Stimulated activated CD8-positive, alpha-beta memory T cell treated with anti-CD3 and anti-CD28 coated beads, Interleukin-4, amount 100 ng/mL, for 4 hours (primary cell): ENCODE measurements at regions not wholly inside any gene's neighbourhood (a gene's known extent, or its start where the extent isn't known, plus 50 kb on each side); places are given as distances from the start of the nearest gene placed in this dataset.

Experiments
- DNase-seq, 2 donors: peaks; one replicate each; pipeline ENCODE4 v3.0.0-alpha.2; 2020; ENCODE audit warnings: low read depth in 2 of 2, low spot score in 1 of 2

- DNase-seq: no peak
Observed at GRCh38 chr3:193872265-193872753, 263.6 kb upstream of the HES1 start.

- DNase-seq: no peak
Observed at GRCh38 chr3:193873426-193874201, 262.3 kb upstream of the HES1 start.

DNA sequence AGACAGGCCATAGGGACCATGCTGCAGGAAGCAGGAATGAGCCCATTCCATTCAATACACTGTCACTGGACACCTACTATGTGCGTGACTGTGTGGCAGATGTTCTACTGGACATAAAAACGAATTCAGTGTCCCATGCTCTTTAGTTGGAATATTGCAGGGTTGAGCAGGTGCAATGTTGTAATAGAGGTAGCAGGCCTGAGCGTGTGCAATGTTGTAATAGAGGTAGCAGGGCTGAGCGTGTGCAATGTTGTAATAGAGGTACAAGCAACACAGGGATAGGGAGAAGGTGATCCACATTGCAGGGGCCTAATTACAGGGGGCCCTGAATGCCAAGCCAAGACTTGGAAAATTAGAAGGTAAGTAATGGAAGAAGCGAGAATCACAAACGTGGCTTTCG lies 261.4 kb upstream of the HES1 start:
- DNase-seq: no peak

- DNase-seq: no peak
Observed at GRCh38 chr3:193874997-193875593, 260.9 kb upstream of the HES1 start.

- DNase-seq: no peak
Observed at GRCh38 chr3:193875601-193876321, 260.2 kb upstream of the HES1 start.

DNA sequence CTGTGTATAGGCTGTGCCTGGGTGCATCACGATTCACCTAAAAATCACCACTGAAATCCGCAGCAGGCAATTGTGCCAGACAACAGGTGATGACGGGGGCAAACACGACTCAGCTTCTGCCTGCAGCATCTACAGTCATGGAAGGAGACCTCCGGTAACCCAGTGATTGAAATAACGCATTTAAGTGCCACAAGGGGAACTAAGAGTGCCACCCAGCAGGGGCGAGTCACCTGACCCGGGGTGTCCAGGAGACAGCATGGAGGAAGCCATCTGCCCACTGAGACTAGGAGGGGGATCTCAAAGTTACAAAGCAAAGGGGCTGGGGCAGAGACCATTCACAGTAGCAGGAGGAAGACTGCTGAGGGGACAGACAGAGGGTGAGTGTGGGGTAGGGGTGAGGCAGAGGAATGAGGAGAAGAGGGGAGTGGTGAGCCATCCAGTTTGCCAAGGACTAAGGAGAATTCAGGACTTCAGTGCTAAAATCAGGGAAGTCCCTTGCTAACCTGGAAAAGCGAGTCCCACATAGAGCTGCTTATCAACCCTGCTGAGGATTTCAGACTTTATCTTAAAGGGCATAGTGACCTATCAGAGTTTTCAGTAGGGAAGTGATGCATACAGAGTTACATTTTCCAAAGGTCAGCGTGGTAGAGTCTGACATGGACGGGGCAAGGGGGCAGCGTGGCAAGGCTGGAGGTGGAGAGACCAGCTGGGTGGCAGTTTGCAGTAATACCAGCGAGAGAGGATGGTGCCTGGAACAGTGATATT lies 256.7 kb upstream of the HES1 start:
- no peak for DNase-seq

- DNase-seq: no peak
Observed at GRCh38 chr3:193879864-193880242, 256.1 kb upstream of the HES1 start.

GRCh38 chr3:193882091-193882490 lies 253.9 kb upstream of the HES1 start:
- DNase-seq: no peak

GRCh38 chr3:193883551-193883950 lies 252.4 kb upstream of the HES1 start:
- no peak for DNase-seq

- DNase-seq: no peak
Observed at GRCh38 chr3:193884027-193884426, 251.9 kb upstream of the HES1 start.

DNA sequence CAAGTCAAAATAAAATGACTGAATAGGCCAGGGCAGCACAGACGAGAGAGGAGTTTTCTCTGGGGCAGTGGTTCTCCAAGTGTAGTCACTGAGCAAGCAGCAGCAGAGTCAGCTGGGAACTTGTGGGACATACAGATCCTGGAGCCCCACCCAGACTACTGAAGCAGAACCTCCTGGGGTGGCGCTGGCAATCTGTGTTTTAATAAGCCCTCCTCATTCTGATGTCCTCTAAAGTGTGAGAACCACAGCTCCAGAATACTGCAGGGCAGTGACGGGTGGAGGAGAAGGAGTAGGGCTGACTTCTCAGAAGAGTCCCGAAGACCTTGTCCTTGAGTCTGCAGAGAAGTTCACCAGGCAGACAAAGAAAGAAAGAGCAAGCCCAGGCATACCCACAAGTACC lies 251.3 kb upstream of the HES1 start:
- no peak for DNase-seq

DNA sequence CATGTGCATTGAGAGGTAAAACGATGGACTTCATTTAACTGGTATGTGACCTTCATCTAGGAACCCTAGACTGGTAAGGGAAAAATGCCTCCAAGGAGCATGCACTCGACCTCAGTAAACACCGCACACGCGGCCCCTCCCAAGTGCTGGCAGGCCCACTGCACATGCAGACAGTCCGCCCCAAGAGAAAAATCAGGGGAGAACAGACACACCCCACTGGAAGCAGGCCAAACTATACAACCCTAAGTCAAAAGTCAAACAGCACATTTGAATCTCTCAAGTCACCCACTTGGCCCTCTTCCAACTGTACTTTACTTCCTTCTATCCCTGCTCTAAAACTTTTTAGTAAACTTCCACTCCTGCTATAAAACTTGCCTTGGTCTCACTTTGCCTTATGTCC lies 250.1 kb upstream of the HES1 start:
- no peak for DNase-seq

DNA sequence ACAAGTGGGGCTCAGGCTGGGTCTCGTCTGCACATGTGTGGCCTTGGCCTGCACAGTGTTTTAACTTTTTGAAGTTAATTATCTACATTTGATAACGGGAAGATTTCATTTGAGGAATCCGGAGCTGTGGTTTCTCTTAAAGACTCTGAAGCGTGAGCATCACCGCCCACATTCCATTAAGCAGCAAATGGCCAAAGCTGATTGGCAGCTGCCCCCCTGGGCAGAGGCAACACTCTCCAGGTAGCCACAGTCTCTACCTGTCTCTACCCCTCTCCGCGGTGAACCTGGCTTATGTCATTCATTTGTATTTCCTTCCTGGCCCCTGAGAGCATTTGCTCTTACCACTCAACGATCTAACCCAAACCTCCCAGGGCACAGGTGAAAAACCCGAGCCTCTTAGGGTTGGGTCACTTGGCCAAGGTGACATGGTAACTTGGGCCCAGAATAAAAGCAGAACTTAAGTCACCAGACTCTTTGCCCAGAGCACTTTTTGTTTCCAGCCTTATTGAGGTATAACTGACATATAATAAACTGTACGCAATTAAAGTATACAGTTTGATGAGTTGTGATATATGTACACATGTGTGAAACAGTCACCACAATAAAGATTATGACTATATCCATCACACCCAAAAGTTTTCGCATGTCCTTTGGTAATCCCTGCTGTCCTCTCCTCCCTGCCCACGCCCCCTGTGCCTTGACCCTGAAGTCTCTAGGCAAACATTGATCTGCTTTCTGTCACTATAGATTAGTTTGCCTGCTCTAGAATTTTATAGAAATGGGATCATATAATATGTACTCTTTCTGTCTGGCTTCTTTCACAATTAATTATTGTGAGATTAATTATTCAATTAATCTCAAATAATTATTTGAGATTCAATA lies 245.7 kb upstream of the HES1 start:
- no peak for DNase-seq

DNA sequence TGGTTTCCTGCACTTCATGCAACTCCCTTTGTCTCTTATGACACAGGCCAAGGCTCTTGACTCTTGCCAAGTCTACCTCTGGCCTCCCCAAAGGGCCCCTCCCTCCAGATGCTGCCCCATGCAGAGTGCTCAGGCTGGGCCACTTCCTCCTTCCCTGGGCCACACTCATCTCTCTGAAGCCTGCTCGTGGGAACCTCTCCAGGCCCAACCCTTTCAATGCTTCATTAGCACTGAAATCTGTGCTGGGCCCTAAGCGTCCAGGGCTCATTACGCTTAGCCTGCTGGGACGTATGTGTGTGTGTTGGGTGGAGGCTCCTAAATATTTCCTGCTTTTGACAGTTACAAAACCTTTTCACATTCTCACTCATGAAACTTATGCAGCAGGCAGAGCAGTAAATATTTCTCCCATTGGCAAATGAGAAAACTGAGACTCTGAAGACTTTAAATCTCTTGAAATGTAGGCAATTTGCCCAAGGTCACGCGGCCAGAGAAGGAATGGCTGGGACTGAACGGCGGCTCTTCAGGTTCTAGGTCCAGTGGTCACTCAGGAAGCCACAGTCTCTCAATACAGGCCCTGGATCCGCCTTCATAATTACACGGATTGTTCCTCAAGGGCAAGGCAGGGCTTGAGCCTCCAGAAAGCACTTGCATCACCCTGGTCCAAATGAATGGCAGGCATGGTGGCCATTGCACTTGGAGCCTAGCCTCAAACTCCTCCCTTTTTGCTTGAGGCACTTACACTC lies 241.7 kb upstream of the HES1 start:
- no peak for DNase-seq

DNA sequence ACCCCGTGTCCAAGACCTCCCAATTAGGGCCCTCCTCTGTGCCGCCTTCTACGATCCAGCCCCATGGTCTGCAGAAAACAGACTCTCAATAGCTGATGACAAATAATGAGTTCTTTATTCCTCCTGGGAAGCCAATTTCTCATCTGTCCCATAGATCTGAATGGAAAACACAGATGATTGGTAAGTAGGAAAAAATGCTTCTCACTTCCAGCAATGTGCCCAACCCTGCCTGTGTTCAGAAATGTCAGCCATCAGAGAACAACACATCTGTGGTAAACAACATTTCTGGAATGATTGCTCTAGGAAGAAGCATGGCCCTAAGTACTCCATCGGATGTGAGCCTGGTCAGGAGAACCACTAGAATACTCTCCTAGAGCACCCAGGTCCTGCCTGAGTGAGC lies 240.5 kb upstream of the HES1 start:
- no peak for DNase-seq

DNA sequence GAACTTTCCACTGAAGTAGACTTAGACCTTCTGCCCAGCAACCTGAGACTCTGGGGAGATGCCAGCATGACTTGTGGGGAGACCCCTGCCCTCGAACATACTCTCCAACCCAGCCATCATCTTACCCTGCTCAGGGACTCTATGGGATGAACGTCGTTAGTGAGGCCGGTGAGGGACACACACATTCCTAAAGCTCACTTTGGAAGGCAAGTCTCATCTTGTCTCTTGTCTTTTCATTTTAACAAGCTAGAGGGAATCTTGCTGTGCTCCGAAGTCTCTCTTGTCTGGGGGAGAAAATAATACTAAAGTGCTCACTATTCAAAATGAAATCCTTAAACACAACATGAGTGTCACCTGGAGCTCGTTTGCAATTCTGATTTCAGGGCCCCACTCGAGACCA lies 239.5 kb upstream of the HES1 start:
- no peak for DNase-seq

GRCh38 chr3:193897288-193897687 lies 238.7 kb upstream of the HES1 start:
- DNase-seq: no peak

GRCh38 chr3:193897731-193898180 lies 238.2 kb upstream of the HES1 start:
- no peak for DNase-seq

- DNase-seq: no peak
Observed at GRCh38 chr3:193899001-193899400, 236.9 kb upstream of the HES1 start.

GRCh38 chr3:193901007-193901406 lies 234.9 kb upstream of the HES1 start:
- DNase-seq: no peak
